DND-41 (cell line): ENCODE measurements at regions not wholly inside any gene's neighbourhood (a gene's known extent, or its start where the extent isn't known, plus 50 kb on each side); places are given as distances from the start of the nearest gene placed in this dataset.

Experiments used
- ATAC-seq: fragments of 200-7000 bp; cut with Tn5 transposase; 3 replicates; pipeline ENCODE4 v1.9.1; 2021; ENCODE audit warnings: low read depth; ENCODE audit not compliant: insufficient read depth
- DNase-seq: peaks from one replicate; pipeline ENCODE4 v3.0.0-alpha.2; 2020
- H2AFZ ChIP-seq: 2 replicates; pipeline ENCODE4 v1.6.0; 2012; ENCODE audit warnings: low read depth, low read length
- H3K27ac ChIP-seq: 2 replicates; pipeline ENCODE4 v1.5.1; 2012; ENCODE audit warnings: low read length, inconsistent platforms
- H3K27me3 ChIP-seq: fragments of 200-600 bp; sonication (generic); 2 replicates; pipeline ENCODE4 v1.6.0; 2012; ENCODE audit warnings: low read length, mild to moderate bottlenecking, inconsistent platforms; ENCODE audit not compliant: insufficient read depth, poor library complexity
- H3K36me3 ChIP-seq: 2 replicates; pipeline ENCODE4 v1.5.1; 2012; ENCODE audit warnings: low read length, inconsistent platforms; ENCODE audit not compliant: insufficient read depth
- H3K4me1 ChIP-seq: 2 replicates; pipeline ENCODE4 v1.5.1; 2012; ENCODE audit warnings: mild to moderate bottlenecking, low read length; ENCODE audit not compliant: insufficient read depth
- H3K4me2 ChIP-seq: 2 replicates; pipeline ENCODE4 v1.6.0; 2012; ENCODE audit warnings: mild to moderate bottlenecking, moderate library complexity, low read length, inconsistent platforms; ENCODE audit not compliant: insufficient read depth
- H3K4me3 ChIP-seq, 2 experiments: fragments of 200-600 bp in 1 of 2; shearing (Covaris generic) in 1 of 2; 2 replicates each; pipeline ENCODE4 v1.5.1; 2012 to 2016; ENCODE audit warnings: inconsistent platforms in 2 of 2, low read length in 2 of 2, mild to moderate bottlenecking in 2 of 2, low read depth in 1 of 2, moderate library complexity in 1 of 2
- H3K79me2 ChIP-seq: 2 replicates; pipeline ENCODE4 v1.6.0; 2012; ENCODE audit warnings: low read length, inconsistent platforms; ENCODE audit not compliant: insufficient read depth
- H3K9ac ChIP-seq: 2 replicates; pipeline ENCODE4 v1.6.0; 2012; ENCODE audit warnings: low read depth, mild to moderate bottlenecking, inconsistent platforms, low read length, moderate library complexity
- H3K9me3 ChIP-seq: 2 replicates; pipeline ENCODE4 v1.5.1; 2012; ENCODE audit warnings: low read length, moderate library complexity, mild to moderate bottlenecking, inconsistent platforms; ENCODE audit not compliant: insufficient read depth, severe bottlenecking
- H4K20me1 ChIP-seq: 2 replicates; pipeline ENCODE4 v1.6.0; 2012; ENCODE audit warnings: low read length; ENCODE audit not compliant: insufficient read depth
- EZH2 ChIP-seq: IDR thresholded peaks from 3 replicates; pipeline ENCODE4 v1.6.1; 2012; ENCODE audit warnings: borderline replicate concordance, low read depth, mild to moderate bottlenecking, moderate library complexity, low read length, inconsistent platforms; ENCODE audit not compliant: severe bottlenecking
- TF ChIP-seq, protein P1 (sequence below): IDR thresholded peaks from 2 replicates; pipeline ENCODE4 v1.5.1; 2012; ENCODE audit warnings: borderline replicate concordance, low read length, moderate library complexity, mild to moderate bottlenecking; ENCODE audit not compliant: poor library complexity, severe bottlenecking; ENCODE audit errors: extremely low read depth

DNA sequence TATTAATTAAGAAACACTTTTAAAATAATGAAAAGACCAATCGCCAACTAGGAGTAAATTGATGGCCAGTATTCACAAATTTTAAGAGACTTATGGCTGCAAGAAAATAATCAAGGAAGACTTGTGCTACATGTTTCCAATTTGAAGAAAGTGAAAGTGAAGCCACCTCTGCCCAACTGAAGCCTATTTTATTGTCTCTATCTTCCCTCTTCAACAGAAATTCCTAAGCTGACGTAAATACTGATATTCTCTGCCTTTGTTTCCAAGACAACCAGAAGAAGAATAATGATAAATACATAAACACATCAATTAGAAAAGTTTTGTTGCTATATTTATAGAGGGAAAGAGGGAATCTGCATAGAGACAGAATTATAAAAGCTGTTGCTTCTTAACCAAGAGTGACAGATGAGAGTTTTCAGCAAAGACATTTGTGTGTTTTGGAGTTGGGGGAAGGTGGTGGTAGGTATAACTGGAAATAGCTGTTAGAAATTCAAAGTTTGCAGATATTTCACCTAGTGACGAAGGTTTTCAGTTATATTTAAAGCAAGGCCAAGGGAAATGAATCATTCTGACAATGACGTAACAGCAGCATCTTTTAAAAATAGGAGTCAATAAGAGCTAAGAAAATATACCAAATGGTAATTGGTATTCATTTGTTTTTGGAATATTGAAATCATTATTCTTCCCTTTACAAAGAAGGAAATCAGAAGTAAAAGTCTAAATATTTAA, 576.6 kb upstream of the SORCS1 start:
- no peaks in the 10 kb centered on the region for H3K4me1 ChIP-seq
- no peaks in the 10 kb centered on the region for H4K20me1 ChIP-seq
- H3K9ac ChIP-seq: no peak overlapping the region
- no peaks in the 10 kb centered on the region for H3K9me3 ChIP-seq
- no peak overlapping the region for H3K27ac ChIP-seq
- H3K4me3 ChIP-seq: no peak overlapping the region
- H3K79me2 ChIP-seq: no peaks in the 10 kb centered on the region
- ATAC-seq: no peak
- no peaks in the 10 kb centered on the region for H3K36me3 ChIP-seq
- TF ChIP-seq EZH2: no peak
- TF ChIP-seq, protein P1, sequence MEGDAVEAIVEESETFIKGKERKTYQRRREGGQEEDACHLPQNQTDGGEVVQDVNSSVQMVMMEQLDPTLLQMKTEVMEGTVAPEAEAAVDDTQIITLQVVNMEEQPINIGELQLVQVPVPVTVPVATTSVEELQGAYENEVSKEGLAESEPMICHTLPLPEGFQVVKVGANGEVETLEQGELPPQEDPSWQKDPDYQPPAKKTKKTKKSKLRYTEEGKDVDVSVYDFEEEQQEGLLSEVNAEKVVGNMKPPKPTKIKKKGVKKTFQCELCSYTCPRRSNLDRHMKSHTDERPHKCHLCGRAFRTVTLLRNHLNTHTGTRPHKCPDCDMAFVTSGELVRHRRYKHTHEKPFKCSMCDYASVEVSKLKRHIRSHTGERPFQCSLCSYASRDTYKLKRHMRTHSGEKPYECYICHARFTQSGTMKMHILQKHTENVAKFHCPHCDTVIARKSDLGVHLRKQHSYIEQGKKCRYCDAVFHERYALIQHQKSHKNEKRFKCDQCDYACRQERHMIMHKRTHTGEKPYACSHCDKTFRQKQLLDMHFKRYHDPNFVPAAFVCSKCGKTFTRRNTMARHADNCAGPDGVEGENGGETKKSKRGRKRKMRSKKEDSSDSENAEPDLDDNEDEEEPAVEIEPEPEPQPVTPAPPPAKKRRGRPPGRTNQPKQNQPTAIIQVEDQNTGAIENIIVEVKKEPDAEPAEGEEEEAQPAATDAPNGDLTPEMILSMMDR: no peak
- DNase-seq: no peak
- no peak overlapping the region for H2AFZ ChIP-seq
- H3K4me2 ChIP-seq: no peak overlapping the region
- H3K27me3 ChIP-seq: no peaks in the 10 kb centered on the region

DNA sequence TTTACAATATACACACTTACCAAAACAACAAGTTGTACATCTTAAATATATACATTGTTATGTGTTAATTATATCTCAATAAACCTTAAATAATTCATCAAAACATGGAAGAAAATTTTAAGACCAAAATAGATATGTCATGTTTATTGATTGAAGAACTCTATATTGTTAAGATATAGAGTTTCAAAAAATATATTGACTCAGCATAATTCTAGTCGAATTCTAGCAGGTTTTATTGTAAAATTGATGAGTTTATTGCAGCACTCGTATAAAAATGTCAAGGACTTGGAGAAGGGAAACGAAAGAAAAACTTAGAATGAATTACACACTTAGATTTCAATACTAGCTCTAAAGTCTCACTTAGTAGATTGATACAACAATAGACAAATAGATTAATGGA, 575.4 kb upstream of the SORCS1 start:
- Histone ChIP-seq H3K79me2 (no peaks in the 10 kb centered on the region), H3K4me3 (no peak overlapping the region), H3K4me1 (no peaks in the 10 kb centered on the region), H3K36me3 (no peaks in the 10 kb centered on the region), H4K20me1 (no peaks in the 10 kb centered on the region), H3K27ac (no peak overlapping the region), H3K27me3 (no peaks in the 10 kb centered on the region), H3K9ac (no peak overlapping the region), H2AFZ (no peak overlapping the region), H3K4me2 (no peak overlapping the region), H3K9me3 (no peaks in the 10 kb centered on the region)
- DNase-seq (no peak), ATAC-seq (no peak)
- TF ChIP-seq, protein P1: no peak
- no peak for TF ChIP-seq EZH2

DNA sequence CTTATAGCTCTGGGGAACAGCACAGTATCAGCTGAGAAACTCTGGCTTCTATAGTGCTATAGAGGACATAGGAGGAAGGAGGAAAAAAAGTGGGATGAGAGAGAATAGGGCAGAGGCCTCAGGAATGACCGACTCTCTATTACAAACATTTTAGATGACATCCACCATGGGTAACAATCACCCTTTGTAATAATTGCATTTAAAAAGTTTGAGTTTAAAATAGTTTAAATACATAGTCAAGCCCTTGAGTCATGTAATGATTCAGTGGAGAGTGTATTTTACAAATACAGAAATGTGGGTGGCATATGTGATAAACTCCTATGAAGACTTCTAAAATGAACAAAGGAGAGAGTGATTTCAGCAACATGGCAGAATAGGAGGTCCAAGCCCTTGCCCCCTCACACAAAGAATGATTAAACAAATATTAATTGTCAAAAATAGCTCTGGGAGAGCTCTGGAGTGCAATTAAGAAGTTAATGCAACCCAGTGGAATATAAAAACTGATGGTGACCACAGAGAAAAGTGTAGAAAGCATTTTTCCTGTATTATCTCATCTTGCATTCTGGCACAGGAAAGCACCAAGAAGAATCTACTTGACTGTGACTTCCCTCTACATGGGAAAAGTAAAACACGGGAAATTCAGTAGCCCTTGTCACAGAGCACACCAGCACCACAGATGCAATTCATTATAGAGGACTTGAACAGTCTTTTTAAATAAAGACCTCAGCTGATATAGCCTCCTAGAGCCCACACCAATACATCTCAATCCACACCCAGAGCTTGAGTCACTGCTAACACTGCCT, 569.0 kb upstream of the SORCS1 start:
- Histone ChIP-seq H3K9me3 (peaks cover 5% of the 10 kb centered on the region), H3K9ac (no peak overlapping the region), H3K27ac (no peak overlapping the region), H3K36me3 (no peaks in the 10 kb centered on the region), H3K4me2 (no peak overlapping the region), H3K27me3 (no peaks in the 10 kb centered on the region), H3K79me2 (no peaks in the 10 kb centered on the region), H2AFZ (no peak overlapping the region), H3K4me3 (no peak overlapping the region), H4K20me1 (no peaks in the 10 kb centered on the region), H3K4me1 (no peaks in the 10 kb centered on the region)
- TF ChIP-seq, protein P1: no peak
- no peak for TF ChIP-seq EZH2
- DNase-seq (no peak), ATAC-seq (no peak)
